ENCODE measurements at regions not wholly inside any gene's neighbourhood (a gene's known extent, or its start where the extent isn't known, plus 50 kb on each side); places are given as distances from the start of the nearest gene placed in this dataset.

DNA sequence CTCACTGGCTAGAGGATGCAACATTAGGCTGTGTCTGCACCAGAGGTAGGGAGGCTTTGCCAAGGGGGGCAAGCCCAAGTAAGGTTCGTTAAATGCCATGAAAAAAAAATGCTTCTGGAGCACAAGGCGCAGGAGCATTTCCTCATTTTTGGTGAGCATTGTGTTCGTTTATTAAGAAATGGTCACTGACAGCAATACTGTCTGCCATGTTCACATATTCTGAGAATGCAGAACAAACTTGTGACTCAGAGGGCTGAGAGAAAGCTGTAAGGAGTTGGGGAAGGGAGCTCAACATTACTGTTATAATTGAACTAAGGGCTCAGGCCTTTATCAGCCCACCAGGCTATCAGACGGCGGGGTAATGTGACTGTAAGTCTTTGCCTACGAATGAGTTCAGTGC is 465.4 kb upstream of the BTBD3 start:
- FAIRE-seq (no peak), DNase-seq (ENCODE audit: low read depth) (peak; percentile 68)
- no peaks in the 10 kb centered on the region for H3K27me3 Mint-ChIP-seq (ENCODE audit: low read depth, unreplicated experiment)
- TF ChIP-seq EZH2 (IDR thresholded peaks at IDR 0.05; ENCODE audit: insufficient read depth, low read length) (no peak), CTCF (IDR thresholded peaks at IDR 0.05; ENCODE audit: insufficient read depth, low read depth, low read length) (no peak)
- Histone ChIP-seq H3K4me1 (ENCODE audit: insufficient read depth, low read length) (peaks cover 47% of the 10 kb centered on the region), H3K4me3 (ENCODE audit: insufficient read depth, low read depth, low read length) (no peak overlapping the region), H3K4me2 (ENCODE audit: low read length) (peak overlapping the region; percentile 56), H3K27me3 (ENCODE audit: insufficient read depth, low read length) (no peaks in the 10 kb centered on the region), H2AFZ (ENCODE audit: low read depth, low read length) (peak overlapping the region; percentile 81), H3K9ac (ENCODE audit: low read length) (no peak overlapping the region), H3K27ac (ENCODE audit: low read depth, low read length) (peak overlapping the region; percentile 20), H3K9me3 (ENCODE audit: insufficient read depth, low read depth, low read length) (no peaks in the 10 kb centered on the region), H3K79me2 (ENCODE audit: insufficient read depth, low read length) (no peaks in the 10 kb centered on the region), H3K36me3 (ENCODE audit: insufficient read depth, low read length) (no peaks in the 10 kb centered on the region), H4K20me1 (ENCODE audit: insufficient read depth, low read length) (no peaks in the 10 kb centered on the region)
- no peaks in the 10 kb centered on the region for H3K36me3 Mint-ChIP-seq (ENCODE audit: low read depth, unreplicated experiment)
- H3K9me3 Mint-ChIP-seq (ENCODE audit: unreplicated experiment), result no peaks in the 10 kb centered on the region
- H3K4me1 Mint-ChIP-seq (ENCODE audit: low read depth, unreplicated experiment), result peaks cover 43% of the 10 kb centered on the region
- peak overlapping the region; percentile 86 for H3K27ac Mint-ChIP-seq (ENCODE audit: unreplicated experiment)
- no peak overlapping the region for H3K4me3 Mint-ChIP-seq (ENCODE audit: unreplicated experiment)

DNA sequence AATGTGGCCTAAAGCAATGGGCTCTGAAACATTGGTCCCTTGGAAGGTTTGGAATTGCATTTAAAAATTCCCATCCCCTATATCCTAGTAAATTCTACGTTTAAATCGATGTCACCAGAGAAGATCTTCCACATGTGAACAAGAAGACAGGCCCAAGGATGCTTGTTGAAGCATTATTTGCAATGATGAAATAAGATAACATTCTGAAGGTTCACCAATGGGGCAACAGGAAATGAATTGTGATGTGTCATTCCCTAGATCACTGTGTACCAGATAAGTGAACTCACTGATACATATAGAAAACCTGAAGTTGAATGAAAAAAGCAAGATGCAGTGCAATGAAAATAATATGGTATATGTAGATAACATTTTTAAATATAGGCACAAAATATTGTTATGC is 464.3 kb upstream of the BTBD3 start:
- Mint-ChIP-seq H3K4me1 (ENCODE audit: low read depth, unreplicated experiment) (peaks cover 52% of the 10 kb centered on the region), H3K27me3 (ENCODE audit: low read depth, unreplicated experiment) (no peaks in the 10 kb centered on the region), H3K9me3 (ENCODE audit: unreplicated experiment) (no peaks in the 10 kb centered on the region), H3K4me3 (ENCODE audit: unreplicated experiment) (no peak overlapping the region), H3K27ac (ENCODE audit: unreplicated experiment) (no peak overlapping the region), H3K36me3 (ENCODE audit: low read depth, unreplicated experiment) (no peaks in the 10 kb centered on the region)
- Histone ChIP-seq H3K4me2 (ENCODE audit: low read length) (peak overlapping the region; percentile 7), H3K27me3 (ENCODE audit: insufficient read depth, low read length) (no peaks in the 10 kb centered on the region), H4K20me1 (ENCODE audit: insufficient read depth, low read length) (no peaks in the 10 kb centered on the region), H3K27ac (ENCODE audit: low read depth, low read length) (peak overlapping the region; percentile 39), H3K79me2 (ENCODE audit: insufficient read depth, low read length) (no peaks in the 10 kb centered on the region), H3K4me1 (ENCODE audit: insufficient read depth, low read length) (peaks cover 47% of the 10 kb centered on the region), H3K9me3 (ENCODE audit: insufficient read depth, low read depth, low read length) (no peaks in the 10 kb centered on the region), H3K36me3 (ENCODE audit: insufficient read depth, low read length) (no peaks in the 10 kb centered on the region), H2AFZ (ENCODE audit: low read depth, low read length) (no peak overlapping the region), H3K9ac (ENCODE audit: low read length) (no peak overlapping the region), H3K4me3 (ENCODE audit: insufficient read depth, low read depth, low read length) (no peak overlapping the region)
- TF ChIP-seq EZH2 (IDR thresholded peaks at IDR 0.05; ENCODE audit: insufficient read depth, low read length) (no peak), CTCF (IDR thresholded peaks at IDR 0.05; ENCODE audit: insufficient read depth, low read depth, low read length) (no peak)
- peak; percentile 49 for FAIRE-seq
- peak; percentile 70 for DNase-seq (ENCODE audit: low read depth)

- Mint-ChIP-seq H3K27me3 (ENCODE audit: low read depth, unreplicated experiment) (no peaks in the 10 kb centered on the region), H3K9me3 (ENCODE audit: unreplicated experiment) (no peaks in the 10 kb centered on the region), H3K4me3 (ENCODE audit: unreplicated experiment) (peak overlapping the region; percentile 70), H3K36me3 (ENCODE audit: low read depth, unreplicated experiment) (no peaks in the 10 kb centered on the region), H3K4me1 (ENCODE audit: low read depth, unreplicated experiment) (peaks cover 64% of the 10 kb centered on the region), H3K27ac (ENCODE audit: unreplicated experiment) (peak overlapping the region; percentile 95)
- peak overlapping the region; percentile 22 for H3K4me3 ChIP-seq (ENCODE audit: insufficient read depth, low read depth, low read length)
- FAIRE-seq, result peak; percentile 97
- H3K27ac ChIP-seq (ENCODE audit: low read depth, low read length), result peak overlapping the region; percentile 69
- no peaks in the 10 kb centered on the region for H3K79me2 ChIP-seq (ENCODE audit: insufficient read depth, low read length)
- H3K27me3 ChIP-seq (ENCODE audit: insufficient read depth, low read length), result no peaks in the 10 kb centered on the region
- no peaks in the 10 kb centered on the region for H3K36me3 ChIP-seq (ENCODE audit: insufficient read depth, low read length)
- no peaks in the 10 kb centered on the region for H3K9me3 ChIP-seq (ENCODE audit: insufficient read depth, low read depth, low read length)
- no peaks in the 10 kb centered on the region for H4K20me1 ChIP-seq (ENCODE audit: insufficient read depth, low read length)
- peak; percentile 86 for DNase-seq (ENCODE audit: low read depth)
- peaks cover 47% of the 10 kb centered on the region for H3K4me1 ChIP-seq (ENCODE audit: insufficient read depth, low read length)
- H3K9ac ChIP-seq (ENCODE audit: low read length), result peak overlapping the region; percentile 63
- H2AFZ ChIP-seq (ENCODE audit: low read depth, low read length), result no peak overlapping the region
- H3K4me2 ChIP-seq (ENCODE audit: low read length), result peak overlapping the region; percentile 76
- TF ChIP-seq EZH2 (IDR thresholded peaks at IDR 0.05; ENCODE audit: insufficient read depth, low read length) (no peak), CTCF (IDR thresholded peaks at IDR 0.05; ENCODE audit: insufficient read depth, low read depth, low read length) (no peak)
Observed at GRCh38 chr20:11454966-11455799, 462.5 kb upstream of the BTBD3 start.
